Endothelial cell of umbilical vein (primary cell): ENCODE measurements at regions not wholly inside any gene's neighbourhood (a gene's known extent, or its start where the extent isn't known, plus 50 kb on each side); places are given as distances from the start of the nearest gene placed in this dataset.

ENCODE experiments used
- BruUV-seq: library from RNA; stranded (reverse); fragments of 400-500 nt; replicated peaks from 2 replicates; lab custom pipeline; 2021; lab: Mats Ljungman, UMichigan
- CTCF ChIA-PET: fragments of 300-600, 350-600 bp; sonication (Branson Sonifier 250); formaldehyde crosslinking; loops from one replicate; lab custom pipeline; 2021; ENCODE audit warnings: antibody characterized with exemption, inconsistent platforms; lab: Charles Lee
- POLR2A ChIA-PET: fragments of 300-600, 350-600 bp; sonication (Branson Sonifier 250); formaldehyde crosslinking; loops from one replicate; lab custom pipeline; 2021; ENCODE audit warnings: antibody characterized with exemption, inconsistent platforms; lab: Charles Lee
- DNase-seq: peaks from one replicate; pipeline ENCODE4 v3.0.0-alpha.2; 2011; ENCODE audit warnings: low read depth, low spot score
- FAIRE-seq: peaks from 2 replicates; lab custom pipeline; 2011; peaks lifted over from hg19 to GRCh38; lab: Jason Lieb, UNC
- H2AFZ ChIP-seq: 2 replicates; pipeline ENCODE4 v1.6.0; 2012; ENCODE audit warnings: low read depth, low read length, control low read depth, inconsistent platforms
- H3K27ac ChIP-seq: 2 replicates; pipeline ENCODE4 v1.5.1; 2011; ENCODE audit warnings: low read depth, mild to moderate bottlenecking, control low read depth, low read length, moderate library complexity; ENCODE audit not compliant: insufficient read depth
- H3K27me3 ChIP-seq, 2 experiments: 2 replicates each; pipeline versions ENCODE4 v1.6.0 to v1.6.1; 2011; ENCODE audit warnings: low read length in 2 of 2, mixed read lengths in 1 of 2; ENCODE audit not compliant: control insufficient read depth in 2 of 2, insufficient read depth in 2 of 2
- H3K36me3 ChIP-seq, 2 experiments: 2 replicates in 1 of 2; 3 replicates in 1 of 2; pipeline ENCODE4 v1.5.1; 2011; ENCODE audit warnings: low read length in 2 of 2, mild to moderate bottlenecking in 1 of 2, moderate library complexity in 1 of 2; ENCODE audit not compliant: control insufficient read depth in 2 of 2, insufficient read depth in 2 of 2; ENCODE audit errors: extremely low read depth in 1 of 2
- H3K4me1 ChIP-seq: 3 replicates; pipeline ENCODE4 v1.5.1; 2011; ENCODE audit warnings: mild to moderate bottlenecking, low read length; ENCODE audit not compliant: control insufficient read depth, insufficient read depth; ENCODE audit errors: extremely low read depth
- H3K4me2 ChIP-seq: 2 replicates; pipeline ENCODE4 v1.6.1; 2011; ENCODE audit warnings: low read length, control low read depth, mixed read lengths; ENCODE audit not compliant: insufficient read depth
- H3K4me3 ChIP-seq, 3 experiments: fragments of 200-600 bp in 1 of 3; sonication (generic), shearing (Covaris generic) in 1 of 3; replicated peaks in 1 of 3; 2 replicates each; pipeline ENCODE4 v1.5.1; 2011 to 2016; ENCODE audit warnings: control low read depth in 3 of 3, low read length in 3 of 3, mild to moderate bottlenecking in 2 of 3, inconsistent platforms in 1 of 3, low read depth in 1 of 3, moderate library complexity in 1 of 3; ENCODE audit not compliant: insufficient read depth in 1 of 3
- H3K79me2 ChIP-seq: 2 replicates; pipeline ENCODE4 v1.6.0; 2012; ENCODE audit warnings: low read length, inconsistent platforms; ENCODE audit not compliant: control insufficient read depth, insufficient read depth
- H3K9ac ChIP-seq: replicated peaks from 2 replicates; pipeline ENCODE3; 2011; ENCODE audit warnings: low read length, control low read depth; ENCODE audit not compliant: insufficient read depth; ENCODE audit errors: extremely low read depth
- H3K9me1 ChIP-seq: replicated peaks from 3 replicates; pipeline ENCODE4 v1.6.0; 2011; ENCODE audit warnings: mild to moderate bottlenecking, low read length; ENCODE audit not compliant: control insufficient read depth, insufficient read depth; ENCODE audit errors: extremely low read depth
- H3K9me3 ChIP-seq: replicated peaks from 2 replicates; pipeline ENCODE4 v1.5.1; 2012; ENCODE audit warnings: low read length, inconsistent platforms; ENCODE audit not compliant: control insufficient read depth, insufficient read depth
- H4K20me1 ChIP-seq: replicated peaks from 2 replicates; pipeline ENCODE3; 2011; ENCODE audit warnings: mild to moderate bottlenecking, low read length; ENCODE audit not compliant: control insufficient read depth, insufficient read depth; ENCODE audit errors: extremely low read depth
- CTCF ChIP-seq, 2 donors: IDR thresholded peaks; 1 replicate in 1 of 2; 2 replicates in 1 of 2; pipeline ENCODE4 v1.5.1; 2011; ENCODE audit warnings: low read length in 2 of 2, mild to moderate bottlenecking in 2 of 2, moderate library complexity in 2 of 2, control low read depth in 1 of 2, inconsistent platforms in 1 of 2, low read depth in 1 of 2; ENCODE audit not compliant: insufficient read depth in 1 of 2; ENCODE audit errors: extremely low read depth in 1 of 2
- EZH2 ChIP-seq: IDR thresholded peaks from 2 replicates; pipeline ENCODE4 v1.6.1; 2012; ENCODE audit warnings: borderline replicate concordance, low read depth, mild to moderate bottlenecking, moderate library complexity, low read length, inconsistent platforms; ENCODE audit not compliant: severe bottlenecking
- FOS ChIP-seq: IDR thresholded peaks from 2 replicates; pipeline ENCODE4 v1.6.1; 2011; ENCODE audit warnings: mild to moderate bottlenecking, low read length, moderate library complexity, borderline replicate concordance; ENCODE audit not compliant: insufficient read depth
- GATA2 ChIP-seq: IDR thresholded peaks from 2 replicates; pipeline ENCODE4 v1.7.0; 2011; ENCODE audit warnings: low read depth, mild to moderate bottlenecking, moderate library complexity, mixed read lengths, low read length; ENCODE audit not compliant: insufficient read length, insufficient read depth
- JUN ChIP-seq: IDR thresholded peaks from 2 replicates; pipeline ENCODE4 v1.6.1; 2011; ENCODE audit warnings: borderline replicate concordance, low read depth; ENCODE audit not compliant: insufficient read length, insufficient read depth
- MAX ChIP-seq: IDR thresholded peaks from 2 replicates; pipeline ENCODE4 v1.6.1; 2011; ENCODE audit not compliant: insufficient read depth, insufficient read length
- MYC ChIP-seq: IDR thresholded peaks from one replicate; pipeline ENCODE4 v1.6.1; 2011; ENCODE audit warnings: mild to moderate bottlenecking, low read depth, low read length
- POLR2A ChIP-seq: IDR thresholded peaks from 2 replicates; pipeline ENCODE4 v1.6.1; 2012; ENCODE audit warnings: low read depth, mild to moderate bottlenecking, control low read depth, low read length
- POLR2AphosphoS5 ChIP-seq: IDR thresholded peaks from 2 replicates; pipeline ENCODE4 v1.6.1; 2012; ENCODE audit warnings: low read depth, mild to moderate bottlenecking, control low read depth, low read length, moderate library complexity; ENCODE audit not compliant: insufficient read depth
- dilution Hi-C: fragments of 300-500 bp; cut with MboI; formaldehyde crosslinking; loops from one replicate; pipeline ENCODE4 v1.15.0; 2019; ENCODE audit warnings: low sequenced_read_pairs; ENCODE audit not compliant: extremely low pct_ligation_motif_present
- intact Hi-C: fragments of 100-400 bp; cut with micrococcal nuclease; formaldehyde crosslinking; loops from one replicate; pipeline ENCODE4 v1.10.0; 2022

GRCh38 chr1:29883986-29884385, 647.7 kb downstream of the PTPRU start:
- intact Hi-C loops: no loop called here
- H3K36me3 ChIP-seq: no peaks in the 10 kb centered on the region
- H3K9me3 ChIP-seq: no peaks in the 10 kb centered on the region
- no peak for TF ChIP-seq FOS
- TF ChIP-seq CTCF (IDR thresholded peaks at IDR 0.05; ENCODE audit: extremely low read depth in 1 of 2, insufficient read depth in 1 of 2, low read depth in 1 of 2, low read length in 2 of 2): no peak
- TF ChIP-seq MAX: no peak
- TF ChIP-seq POLR2AphosphoS5: no peak
- TF ChIP-seq JUN: no peak
- no peak for TF ChIP-seq GATA2
- TF ChIP-seq EZH2: no peak
- TF ChIP-seq MYC: no peak
- no peak for TF ChIP-seq POLR2A
- FAIRE-seq (no peak), DNase-seq (no peak)
- no peaks in the 10 kb centered on the region for H3K27me3 ChIP-seq
- no peak overlapping the region for H3K9ac ChIP-seq
- no peaks in the 10 kb centered on the region for H3K4me1 ChIP-seq
- no peak overlapping the region for H3K4me2 ChIP-seq
- CTCF ChIA-PET: no interaction called here
- no peak overlapping the region for H3K27ac ChIP-seq
- H3K9me1 ChIP-seq: no peaks in the 10 kb centered on the region
- POLR2A ChIA-PET: no interaction called here
- H3K4me3 ChIP-seq: no peak overlapping the region
- no peak overlapping the region for H2AFZ ChIP-seq
- H4K20me1 ChIP-seq: no peaks in the 10 kb centered on the region
- no TSS peak for BruUV-seq
- dilution Hi-C loops: no loop called here
- H3K79me2 ChIP-seq: no peaks in the 10 kb centered on the region
